Epithelial cell of proximal tubule (primary cell): ENCODE measurements at regions not wholly inside any gene's neighbourhood (a gene's known extent, or its start where the extent isn't known, plus 50 kb on each side); places are given as distances from the start of the nearest gene placed in this dataset.

Experiments
- DNase-seq: peaks from one replicate; pipeline ENCODE4 v3.0.0-alpha.2; 2011; ENCODE audit warnings: low read depth
- H3K4me3 ChIP-seq: 2 replicates; pipeline ENCODE4 v1.5.1; 2011; ENCODE audit warnings: low read depth, mild to moderate bottlenecking, low read length
- CTCF ChIP-seq: conservative IDR thresholded peaks from 2 replicates; pipeline ENCODE4 v1.5.1; 2012; ENCODE audit warnings: low read depth, mild to moderate bottlenecking, low read length

- TF ChIP-seq CTCF, result no peak
- DNase-seq, result no peak
- H3K4me3 ChIP-seq, result no peak overlapping the region
Measured at GRCh38 chr3:80521081-80521480, 753.3 kb upstream of the ROBO1 start.

GRCh38 chr3:80519436-80519835 is 751.6 kb upstream of the ROBO1 start:
- no peak overlapping the region for H3K4me3 ChIP-seq
- TF ChIP-seq CTCF, result no peak
- no peak for DNase-seq

GRCh38 chr3:80496452-80496851 is 728.7 kb upstream of the ROBO1 start:
- no peak for TF ChIP-seq CTCF
- H3K4me3 ChIP-seq, result no peak overlapping the region
- no peak for DNase-seq

- no peak overlapping the region for H3K4me3 ChIP-seq
- no peak for DNase-seq
- no peak for TF ChIP-seq CTCF
Measured at GRCh38 chr3:80492162-80492561, 724.4 kb upstream of the ROBO1 start.

GRCh38 chr3:80472961-80473360 is 705.2 kb upstream of the ROBO1 start:
- TF ChIP-seq CTCF, result no peak
- DNase-seq, result no peak
- no peak overlapping the region for H3K4me3 ChIP-seq

GRCh38 chr3:80472459-80472858 is 704.7 kb upstream of the ROBO1 start:
- TF ChIP-seq CTCF, result no peak
- no peak overlapping the region for H3K4me3 ChIP-seq
- no peak for DNase-seq

- no peak overlapping the region for H3K4me3 ChIP-seq
- DNase-seq, result no peak
- no peak for TF ChIP-seq CTCF
Measured at GRCh38 chr3:80470433-80470832, 702.6 kb upstream of the ROBO1 start.
